GM10266 (cell line): ENCODE measurements at regions not wholly inside any gene's neighbourhood (a gene's known extent, or its start where the extent isn't known, plus 50 kb on each side); places are given as distances from the start of the nearest gene placed in this dataset.
"Not testable (repeated sequence)": the region's sequence is repeated elsewhere in the genome, so short reads cannot be mapped to it uniquely, and the experiment has no call there.

Experiments
- DNase-seq: peaks from one replicate; pipeline ENCODE4 v3.0.0; 2012; ENCODE audit errors: extremely low spot score
- CTCF ChIP-seq: IDR thresholded peaks from 2 replicates; pipeline ENCODE4 v1.5.1; 2012; ENCODE audit warnings: mild to moderate bottlenecking, low read depth; ENCODE audit not compliant: control insufficient read depth, insufficient read depth; ENCODE audit errors: missing control alignments

DNA sequence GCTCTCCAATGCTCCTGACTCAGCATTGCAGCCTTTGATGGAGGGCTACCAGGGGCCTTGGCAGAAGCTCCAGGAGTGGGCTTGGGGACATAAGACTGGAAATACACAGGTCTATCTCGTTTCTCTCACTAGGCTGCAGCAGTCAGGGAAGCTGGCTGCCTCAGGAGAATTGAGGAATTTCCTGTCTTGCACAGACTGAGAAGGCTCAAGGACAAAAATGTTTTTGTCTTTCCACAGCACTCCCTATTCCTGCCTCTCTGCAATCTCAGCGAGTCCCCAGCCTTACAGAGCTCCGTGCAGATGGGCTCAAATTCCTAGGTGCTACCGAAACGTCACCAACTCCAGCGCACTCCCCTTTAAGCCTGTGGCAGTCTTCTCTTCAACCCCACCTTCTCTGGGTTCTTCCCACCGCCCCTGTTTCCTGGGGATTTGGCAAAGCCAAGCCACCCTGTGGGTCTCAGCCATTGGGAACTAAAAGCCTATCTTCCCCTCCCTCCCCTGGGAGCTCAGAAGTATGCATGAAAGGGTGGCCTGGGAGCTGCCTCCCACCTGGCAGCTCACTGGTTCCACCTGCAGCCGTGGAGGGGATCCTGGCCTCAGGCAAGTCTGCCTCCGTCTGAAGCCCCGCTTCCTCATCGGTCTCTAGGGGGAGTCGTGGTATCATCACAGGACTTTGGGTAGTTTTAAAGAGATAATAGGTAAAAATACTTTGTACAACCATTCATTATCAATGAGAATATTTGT lies 322.6 kb upstream of the FRG2C start:
- no peak for TF ChIP-seq CTCF
- no peak for DNase-seq

DNA sequence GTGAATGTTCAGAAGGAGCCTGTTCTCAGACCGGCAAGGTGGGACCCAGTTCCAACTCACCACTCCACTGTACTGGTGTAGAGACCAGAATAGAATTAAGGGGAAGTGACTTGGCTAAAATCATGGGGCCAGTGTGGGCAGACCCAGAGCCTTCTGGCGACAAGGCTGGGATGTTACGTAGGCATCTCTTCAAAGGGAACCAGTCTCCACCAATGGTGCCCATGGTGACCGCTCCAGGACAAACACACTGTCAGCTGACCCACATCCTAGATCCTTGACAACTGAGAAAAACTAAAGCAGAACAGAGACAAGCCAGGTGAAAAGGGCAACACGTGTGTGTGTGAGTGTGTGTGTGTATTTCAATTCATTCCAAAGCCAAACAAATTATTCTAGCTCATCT lies 321.7 kb upstream of the FRG2C start:
- no peak for TF ChIP-seq CTCF
- DNase-seq, result no peak

DNA sequence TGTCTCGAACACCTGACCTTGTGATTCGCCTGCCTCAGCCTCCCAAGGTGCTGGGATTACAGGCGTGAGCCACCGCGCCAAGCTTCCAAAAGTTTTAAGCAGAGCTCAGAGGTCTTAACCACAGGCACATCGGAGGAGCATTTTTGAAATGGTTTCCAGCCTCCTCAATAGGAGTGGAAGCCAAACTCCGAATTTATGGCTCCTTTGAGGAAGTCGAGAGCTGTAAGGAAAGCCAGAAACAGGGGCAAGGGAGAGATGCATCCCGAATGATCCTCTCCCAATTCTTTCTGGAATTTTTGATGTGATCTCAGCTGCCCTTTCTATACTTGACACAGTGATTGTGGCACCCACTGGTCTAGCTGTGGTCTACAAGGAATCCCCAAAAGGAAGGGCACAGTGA lies 313.6 kb upstream of the FRG2C start:
- DNase-seq, result not testable (repeated sequence)

DNA sequence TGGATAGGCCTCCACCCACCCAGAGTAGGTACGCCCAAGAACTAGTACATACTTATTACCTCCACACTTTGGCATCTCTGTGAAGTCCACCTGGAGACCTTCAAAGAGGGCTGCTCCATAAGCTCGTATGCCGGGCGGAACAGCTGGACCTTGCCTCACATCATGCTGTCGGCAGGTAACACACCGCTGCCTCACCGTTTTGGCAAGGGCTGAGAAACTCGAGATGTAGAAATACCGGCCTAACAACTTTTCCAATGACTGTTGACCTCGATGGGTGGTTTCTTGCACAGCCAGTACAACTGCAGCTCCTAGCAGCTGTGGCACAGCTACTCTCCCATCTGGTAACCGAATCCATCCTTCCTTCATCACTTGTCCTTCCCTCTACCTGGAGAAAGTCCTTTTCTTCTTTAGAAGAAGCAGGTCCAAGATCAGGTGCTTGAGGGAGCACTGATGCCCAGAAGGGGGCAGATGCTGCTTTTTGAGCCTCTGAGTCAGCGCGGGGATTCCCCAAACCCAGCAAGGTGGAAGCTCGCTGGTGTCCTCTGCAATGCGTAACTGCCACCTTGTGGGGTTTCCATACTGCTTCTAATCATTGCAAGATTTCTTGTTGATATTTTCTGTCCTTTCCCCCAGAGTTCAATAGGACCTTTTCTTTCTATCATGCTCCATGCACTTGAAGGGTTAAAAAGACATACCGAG lies 301.9 kb upstream of the FRG2C start:
- TF ChIP-seq CTCF, result peak; percentile 37
- DNase-seq, result not testable (repeated sequence)

DNA sequence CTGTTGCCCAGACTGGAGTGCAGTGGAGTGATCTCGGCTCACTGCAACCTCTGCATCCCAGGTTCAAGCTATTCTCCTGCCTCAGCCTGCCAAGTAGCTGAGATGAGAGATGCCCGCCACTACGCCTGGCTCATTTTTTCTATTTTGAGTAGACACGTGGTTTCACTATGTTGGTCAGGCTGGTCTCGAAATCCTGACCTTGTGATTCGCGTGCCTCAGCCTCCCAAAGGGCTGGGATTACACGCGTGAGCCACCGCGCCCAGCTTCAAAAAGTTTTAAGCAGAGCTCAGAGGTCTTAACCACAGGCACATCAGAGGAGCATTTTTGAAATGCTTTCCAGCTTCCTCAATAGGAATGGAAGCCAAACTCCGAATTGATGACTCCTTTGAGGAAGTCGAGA lies 291.2 kb upstream of the FRG2C start:
- not testable (repeated sequence) for DNase-seq

DNA sequence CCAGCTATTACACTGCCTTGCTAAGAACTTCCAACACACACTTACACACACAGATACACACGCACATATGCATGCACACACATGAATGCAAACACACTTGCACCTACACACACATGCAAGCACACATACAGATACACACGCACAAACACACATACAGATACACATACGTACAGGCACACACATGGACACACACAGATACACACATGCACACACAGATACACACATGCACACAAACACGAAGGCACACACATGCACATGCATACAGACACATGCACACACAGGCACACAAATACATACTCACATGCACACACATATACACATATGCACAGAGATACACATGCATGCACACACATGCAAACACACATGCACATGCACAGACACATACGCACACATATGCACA lies 284.3 kb upstream of the FRG2C start:
- not testable (repeated sequence) for DNase-seq

GRCh38 chr3:75380276-75380771 lies 283.8 kb upstream of the FRG2C start:
- DNase-seq, result no peak
- no peak for TF ChIP-seq CTCF

GRCh38 chr3:75384016-75384415 lies 280.1 kb upstream of the FRG2C start:
- not testable (repeated sequence) for DNase-seq

- not testable (repeated sequence) for DNase-seq
These were observed 275.5 kb upstream of the FRG2C start for GRCh38 chr3:75388486-75389124.

- not testable (repeated sequence) for DNase-seq
These were observed 270.8 kb upstream of the FRG2C start for GRCh38 chr3:75393288-75393694.

- not testable (repeated sequence) for DNase-seq
These were observed 270.0 kb upstream of the FRG2C start for GRCh38 chr3:75394102-75394501.

DNA sequence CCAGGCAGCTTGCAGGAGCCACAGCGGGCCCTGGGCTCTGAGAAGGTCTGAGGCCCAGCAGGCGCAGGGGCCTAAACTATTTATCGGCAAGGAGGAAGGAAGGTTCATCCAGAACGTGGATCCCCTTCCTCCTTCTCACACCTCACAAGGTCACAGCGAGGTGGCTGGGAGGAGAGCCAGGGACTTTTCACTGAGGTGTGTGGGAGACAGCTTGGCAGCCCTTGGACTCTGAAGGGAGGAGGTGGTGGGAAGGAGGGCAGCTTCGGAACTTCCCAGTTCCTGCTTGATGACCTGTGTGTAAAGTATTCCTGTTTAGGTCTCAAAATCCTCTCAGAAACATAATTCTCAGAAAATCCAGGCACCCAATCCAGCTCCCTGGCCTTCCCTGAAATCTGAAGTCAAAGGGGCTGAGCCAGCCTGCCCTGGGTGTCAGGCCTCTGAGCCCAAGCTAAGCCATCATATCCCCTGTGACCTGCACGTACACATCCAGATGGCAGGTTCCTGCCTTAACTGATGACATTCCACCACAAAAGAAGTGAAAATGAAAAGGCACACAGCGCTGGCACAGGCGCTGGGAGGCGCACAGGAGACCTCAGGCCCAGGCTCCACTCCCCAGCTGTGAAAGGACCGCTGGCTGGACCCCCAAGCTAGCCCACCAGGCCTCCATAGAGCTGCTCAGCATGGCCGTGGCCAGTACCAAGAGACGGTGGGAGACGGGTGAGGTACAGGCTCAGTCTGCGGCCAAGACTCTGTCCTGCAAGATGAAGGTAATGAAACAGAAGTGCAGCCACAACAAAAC lies 269.4 kb upstream of the FRG2C start:
- not testable (repeated sequence) for DNase-seq
